GM12874 (cell line): ENCODE measurements at regions not wholly inside any gene's neighbourhood (a gene's known extent, or its start where the extent isn't known, plus 50 kb on each side); places are given as distances from the start of the nearest gene placed in this dataset.

ENCODE experiments used
- TF ChIP-seq, protein P1 (sequence below): IDR thresholded peaks from 2 replicates; pipeline ENCODE4 v1.5.1; 2011; ENCODE audit warnings: low read depth, mild to moderate bottlenecking, control low read depth, low read length, moderate library complexity; ENCODE audit not compliant: insufficient read depth

DNA sequence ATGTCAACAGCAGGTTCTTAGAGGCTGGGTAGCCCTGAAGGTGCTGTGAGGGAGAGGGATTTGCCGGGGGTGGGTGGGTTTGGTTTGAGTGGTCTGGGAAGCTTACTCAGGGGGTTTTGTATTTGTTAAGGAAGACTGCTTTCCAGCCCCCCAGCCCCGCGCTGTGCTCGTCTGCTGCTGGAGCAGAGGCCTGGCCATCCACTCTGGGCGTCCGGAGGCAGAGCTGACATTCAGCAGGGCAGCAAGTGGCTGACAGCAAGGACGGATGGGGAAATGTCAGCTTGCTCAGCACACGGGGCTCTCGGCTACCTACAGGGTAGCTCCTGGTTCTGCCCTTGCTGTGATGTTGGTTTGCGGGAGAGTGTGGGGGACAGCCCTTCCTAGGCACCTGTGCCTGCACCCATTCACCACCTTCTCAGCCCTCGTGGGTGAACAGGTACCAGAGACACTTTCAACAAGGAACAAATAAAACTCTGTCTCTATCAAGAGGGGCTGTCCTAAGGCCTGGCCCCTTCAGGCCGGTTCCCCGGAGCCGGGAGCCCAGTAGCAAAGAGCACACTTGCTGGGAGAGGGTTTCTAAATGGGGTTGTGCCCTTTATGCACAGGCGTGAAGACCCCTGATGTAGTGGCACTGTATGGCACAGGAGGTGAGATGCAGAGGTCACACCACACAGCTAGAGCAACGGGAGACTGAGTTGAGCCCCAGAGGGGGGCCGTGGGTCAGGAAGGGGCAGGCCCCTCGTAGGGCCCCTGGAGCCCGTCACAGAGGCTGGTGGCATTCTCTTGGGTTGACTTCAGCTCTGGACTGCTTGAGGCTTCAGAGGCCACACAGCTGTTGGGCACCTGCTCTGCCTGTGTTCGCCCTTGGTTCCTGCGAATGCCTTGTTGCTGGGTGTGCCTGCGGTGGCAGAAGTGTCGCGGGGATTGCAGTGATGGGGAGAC lies 72.2 kb upstream of the SHH start:
- TF ChIP-seq, protein P1, sequence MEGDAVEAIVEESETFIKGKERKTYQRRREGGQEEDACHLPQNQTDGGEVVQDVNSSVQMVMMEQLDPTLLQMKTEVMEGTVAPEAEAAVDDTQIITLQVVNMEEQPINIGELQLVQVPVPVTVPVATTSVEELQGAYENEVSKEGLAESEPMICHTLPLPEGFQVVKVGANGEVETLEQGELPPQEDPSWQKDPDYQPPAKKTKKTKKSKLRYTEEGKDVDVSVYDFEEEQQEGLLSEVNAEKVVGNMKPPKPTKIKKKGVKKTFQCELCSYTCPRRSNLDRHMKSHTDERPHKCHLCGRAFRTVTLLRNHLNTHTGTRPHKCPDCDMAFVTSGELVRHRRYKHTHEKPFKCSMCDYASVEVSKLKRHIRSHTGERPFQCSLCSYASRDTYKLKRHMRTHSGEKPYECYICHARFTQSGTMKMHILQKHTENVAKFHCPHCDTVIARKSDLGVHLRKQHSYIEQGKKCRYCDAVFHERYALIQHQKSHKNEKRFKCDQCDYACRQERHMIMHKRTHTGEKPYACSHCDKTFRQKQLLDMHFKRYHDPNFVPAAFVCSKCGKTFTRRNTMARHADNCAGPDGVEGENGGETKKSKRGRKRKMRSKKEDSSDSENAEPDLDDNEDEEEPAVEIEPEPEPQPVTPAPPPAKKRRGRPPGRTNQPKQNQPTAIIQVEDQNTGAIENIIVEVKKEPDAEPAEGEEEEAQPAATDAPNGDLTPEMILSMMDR = no peak

DNA sequence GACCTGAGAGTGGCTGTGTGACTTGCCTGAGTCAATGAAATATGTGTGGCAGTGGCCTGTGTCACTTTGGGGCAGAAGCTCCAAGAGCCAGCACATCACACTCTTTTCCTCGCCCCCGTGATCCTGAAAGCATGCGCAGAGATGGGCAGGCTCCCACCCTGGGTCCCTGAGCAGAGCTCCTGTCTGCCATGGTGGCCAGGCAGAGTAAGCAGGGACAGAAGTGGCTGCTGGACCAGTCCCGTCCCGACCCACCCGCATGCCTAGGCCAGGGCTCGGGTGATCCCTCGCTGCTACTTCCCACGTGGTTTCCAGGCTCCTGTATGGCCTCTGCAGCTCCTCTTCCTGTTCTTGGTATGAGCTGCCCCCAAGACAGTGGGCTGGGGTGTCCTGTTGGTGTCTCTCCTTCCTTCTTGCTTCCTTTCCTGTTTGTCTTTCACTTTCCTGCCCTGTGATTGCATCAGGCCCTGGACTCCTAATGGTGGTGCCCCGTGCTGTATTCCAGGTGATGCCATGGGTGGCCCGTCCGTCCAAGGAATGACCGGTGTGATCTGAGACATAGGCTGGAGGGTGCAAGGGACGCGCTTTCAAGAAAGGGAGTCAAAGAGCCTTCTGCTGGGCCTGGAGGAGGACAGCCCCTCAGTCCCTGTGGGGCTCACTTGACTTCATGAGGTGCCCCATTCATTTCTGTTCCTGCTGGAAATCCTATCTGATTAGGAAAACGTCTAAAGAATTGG lies 71.4 kb upstream of the SHH start:
- TF ChIP-seq, protein P1 = no peak

DNA sequence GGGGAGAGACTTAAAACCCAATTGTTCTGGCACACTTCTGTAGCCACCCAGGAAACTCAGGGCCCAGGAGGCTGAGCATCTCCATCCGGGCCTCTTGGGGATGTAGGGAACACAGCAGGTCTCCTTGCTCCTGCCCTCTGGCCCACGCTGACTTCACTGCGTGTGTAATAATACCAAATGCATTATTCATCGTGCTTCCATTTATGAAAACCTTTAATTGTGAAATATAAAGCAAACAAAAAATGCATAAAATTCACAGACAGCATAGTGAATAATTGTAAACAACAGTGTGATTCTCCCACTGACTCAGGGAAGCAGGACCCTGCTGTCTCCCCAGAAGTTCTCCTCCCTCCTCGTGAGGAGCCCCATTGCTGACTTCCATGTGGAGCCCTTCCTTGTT lies 70.3 kb upstream of the SHH start:
- TF ChIP-seq, protein P1 = no peak

DNA sequence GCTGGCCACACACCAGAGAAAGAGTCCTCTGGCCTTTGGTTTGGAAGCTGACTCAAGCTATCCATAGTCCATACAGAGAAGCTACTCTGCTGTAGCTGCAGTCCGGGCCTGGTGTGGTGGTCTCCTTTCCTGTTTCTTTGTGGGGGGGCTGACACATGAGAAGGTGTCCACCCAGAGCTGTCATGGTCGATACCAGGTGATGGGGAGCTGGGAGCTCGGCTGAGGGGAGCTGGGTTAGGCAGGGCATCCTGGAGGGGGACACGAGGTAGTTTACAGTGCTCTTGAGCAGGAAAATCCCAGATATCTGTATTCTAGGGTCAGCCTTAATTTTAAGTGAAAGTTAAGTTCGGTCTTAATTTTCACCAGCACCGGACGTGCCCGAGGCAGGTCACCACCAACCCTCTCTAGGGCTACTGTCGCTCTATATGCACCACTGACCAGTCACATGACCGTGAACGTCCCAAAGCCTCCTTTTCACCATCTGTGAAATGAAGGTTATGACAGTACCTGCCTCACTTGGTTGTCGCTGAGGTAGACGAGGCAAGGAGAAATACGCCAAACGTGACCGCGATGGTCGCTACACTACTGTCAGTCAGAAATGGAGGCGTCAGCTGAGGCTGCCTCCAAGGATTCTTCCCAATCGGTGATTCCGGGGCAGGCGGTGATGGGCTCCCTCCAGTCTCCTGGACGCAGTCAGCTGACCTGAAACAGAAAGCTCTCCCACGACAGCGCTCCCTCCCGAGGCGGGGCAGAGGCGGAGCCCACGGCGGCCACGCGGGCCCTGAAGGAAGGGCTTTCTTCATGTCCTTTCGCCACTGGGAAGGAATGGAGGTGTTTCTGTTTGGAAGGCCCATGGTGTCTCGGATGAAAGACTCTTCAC lies 69.4 kb upstream of the SHH start:
- TF ChIP-seq, protein P1 = no peak

DNA sequence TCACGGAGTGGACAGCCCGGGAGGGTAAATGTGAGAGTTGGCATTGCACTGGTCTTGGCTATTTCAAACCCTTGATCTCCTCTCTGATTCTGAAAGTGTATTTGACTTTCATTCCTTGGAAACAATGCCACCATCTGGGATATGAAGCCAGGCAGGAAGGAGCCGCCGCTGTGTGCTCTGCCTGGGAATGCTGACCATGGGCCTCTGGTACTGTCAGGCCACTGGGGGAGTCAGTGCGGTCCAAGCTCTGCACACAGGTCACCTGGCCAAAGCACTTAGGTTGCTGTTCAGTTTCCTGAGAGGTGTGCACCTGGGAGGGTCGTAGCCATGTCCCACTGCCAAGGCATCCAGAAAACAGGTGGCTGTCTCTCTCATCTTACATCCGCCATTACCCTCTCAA lies 68.5 kb upstream of the SHH start:
- TF ChIP-seq, protein P1 = no peak

DNA sequence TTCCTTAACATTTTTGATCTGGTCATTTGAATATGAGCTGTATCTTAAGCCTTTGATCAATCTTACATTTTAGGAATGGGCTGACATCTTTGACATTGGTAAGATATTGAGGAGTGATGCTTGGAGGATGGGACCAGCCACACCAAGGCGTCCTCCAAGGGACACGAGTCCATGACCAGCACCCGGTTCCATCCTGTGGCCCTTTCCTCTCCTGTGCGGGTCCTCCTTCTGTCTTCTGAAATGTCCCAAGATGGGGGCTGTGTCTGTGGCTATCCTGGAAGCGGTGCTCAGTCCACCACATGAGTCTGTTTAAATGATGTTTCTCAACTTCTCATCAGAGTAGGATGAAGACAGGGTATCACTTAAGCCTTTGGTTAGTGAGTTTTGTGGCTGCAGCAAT lies 67.3 kb upstream of the SHH start:
- TF ChIP-seq, protein P1 = no peak
